ENCODE measurements at regions not wholly inside any gene's neighbourhood (a gene's known extent, or its start where the extent isn't known, plus 50 kb on each side); places are given as distances from the start of the nearest gene placed in this dataset.

- no peak for DNase-seq (ENCODE audit: extremely low spot score, unreplicated experiment)
- Mint-ChIP-seq H3K9me3 (no peaks in the 10 kb centered on the region), H3K36me3 (no peaks in the 10 kb centered on the region), H3K4me3 (no peak overlapping the region), H3K27ac (no peak overlapping the region), H3K4me1 (ENCODE audit: unreplicated experiment) (no peaks in the 10 kb centered on the region), H3K27me3 (peaks cover 37% of the 10 kb centered on the region)
- TF ChIP-seq CTCF (conservative IDR thresholded peaks at IDR 0.05): no peak
Observed at GRCh38 chr12:107574691-107575090, 110.9 kb upstream of the PWP1 start.

- Mint-ChIP-seq H3K36me3 (peaks cover 4% of the 10 kb centered on the region), H3K4me1 (ENCODE audit: unreplicated experiment) (peaks cover 12% of the 10 kb centered on the region)
- DNase-seq (ENCODE audit: extremely low spot score, unreplicated experiment): no peak
Observed at GRCh38 chr12:107580750-107581618, 104.6 kb upstream of the PWP1 start.

DNA sequence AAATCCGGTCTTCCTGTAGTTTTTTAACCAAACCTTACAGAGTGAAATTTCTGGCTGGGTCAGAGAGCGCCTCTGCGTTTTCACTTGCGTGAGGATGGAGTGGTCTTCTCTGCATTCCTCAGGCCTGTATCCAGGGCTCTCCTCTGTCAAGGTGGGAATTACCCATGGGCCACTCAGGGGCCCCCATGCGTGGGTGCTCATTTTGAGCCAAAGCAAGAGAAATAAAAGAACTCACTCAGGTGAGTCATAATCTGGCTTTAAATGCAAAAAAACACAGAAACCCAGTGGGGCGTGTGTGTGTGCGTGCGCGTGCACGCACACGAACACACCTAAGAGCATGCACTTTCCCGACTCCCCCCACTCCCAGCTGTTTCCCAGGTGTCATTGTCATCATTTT is 104.0 kb upstream of the PWP1 start:
- Mint-ChIP-seq H3K4me1 (ENCODE audit: unreplicated experiment) (peaks cover 13% of the 10 kb centered on the region), H3K9me3 (no peaks in the 10 kb centered on the region), H3K36me3 (peaks cover 4% of the 10 kb centered on the region), H3K27me3 (peaks cover 50% of the 10 kb centered on the region), H3K27ac (no peak overlapping the region), H3K4me3 (peak overlapping the region; percentile 75)
- no peak for DNase-seq (ENCODE audit: extremely low spot score, unreplicated experiment)
- no peak for TF ChIP-seq CTCF (conservative IDR thresholded peaks at IDR 0.05)

More at GRCh38 chr12:107580750-107581618, 104.6 kb upstream of the PWP1 start:
- peak; percentile 40 for TF ChIP-seq CTCF (conservative IDR thresholded peaks at IDR 0.05)
- peak overlapping the region; percentile 75 for H3K4me3 Mint-ChIP-seq
- no peaks in the 10 kb centered on the region for H3K9me3 Mint-ChIP-seq
- H3K27me3 Mint-ChIP-seq: peaks cover 55% of the 10 kb centered on the region
- no peak overlapping the region for H3K27ac Mint-ChIP-seq

GRCh38 chr12:107583551-107583950 is 102.0 kb upstream of the PWP1 start:
- Mint-ChIP-seq H3K9me3 (peaks cover 5% of the 10 kb centered on the region), H3K4me3 (no peak overlapping the region), H3K27ac (no peak overlapping the region), H3K27me3 (peaks cover 37% of the 10 kb centered on the region), H3K36me3 (peaks cover 4% of the 10 kb centered on the region), H3K4me1 (ENCODE audit: unreplicated experiment) (peaks cover 16% of the 10 kb centered on the region)
- TF ChIP-seq CTCF (conservative IDR thresholded peaks at IDR 0.05): no peak
- no peak for DNase-seq (ENCODE audit: extremely low spot score, unreplicated experiment)

GRCh38 chr12:107584563-107584962 is 101.0 kb upstream of the PWP1 start:
- Mint-ChIP-seq H3K9me3 (peaks cover 5% of the 10 kb centered on the region), H3K36me3 (peaks cover 4% of the 10 kb centered on the region), H3K27ac (peak overlapping the region; percentile 9), H3K4me1 (ENCODE audit: unreplicated experiment) (peaks cover 16% of the 10 kb centered on the region), H3K4me3 (no peak overlapping the region), H3K27me3 (peaks cover 27% of the 10 kb centered on the region)
- DNase-seq (ENCODE audit: extremely low spot score, unreplicated experiment): no peak
- no peak for TF ChIP-seq CTCF (conservative IDR thresholded peaks at IDR 0.05)

All from type B pancreatic cell (in vitro differentiated cells).